Renal cortical epithelial cell (primary cell): ENCODE measurements at regions not wholly inside any gene's neighbourhood (a gene's known extent, or its start where the extent isn't known, plus 50 kb on each side); places are given as distances from the start of the nearest gene placed in this dataset.

Source experiments
- DNase-seq: peaks from one replicate; pipeline ENCODE4 v3.0.0-alpha.2; 2011; ENCODE audit warnings: low read depth

- DNase-seq, result peak; percentile 51
Observed at GRCh38 chr4:96175871-96176270, 336.0 kb downstream of the PDHA2 start.

- no peak for DNase-seq
Observed at GRCh38 chr4:96183611-96184010, 343.7 kb downstream of the PDHA2 start.

GRCh38 chr4:96186593-96186992 lies 346.7 kb downstream of the PDHA2 start:
- DNase-seq, result no peak

GRCh38 chr4:96189761-96190160 lies 349.9 kb downstream of the PDHA2 start:
- DNase-seq, result no peak

- DNase-seq, result peak; percentile 64
Observed at GRCh38 chr4:96193061-96193460, 353.2 kb downstream of the PDHA2 start.

- DNase-seq, result peak; percentile 63
Observed at GRCh38 chr4:96194993-96195392, 355.1 kb downstream of the PDHA2 start.

GRCh38 chr4:96205143-96205936 lies 365.4 kb downstream of the PDHA2 start:
- DNase-seq, result no peak

GRCh38 chr4:96227515-96227914 lies 387.6 kb downstream of the PDHA2 start:
- DNase-seq, result no peak

GRCh38 chr4:96228463-96228862 lies 388.6 kb downstream of the PDHA2 start:
- peak; percentile 1 for DNase-seq

- DNase-seq, result no peak
Observed at GRCh38 chr4:96240041-96240440, 400.1 kb downstream of the PDHA2 start.

GRCh38 chr4:96241819-96242218 lies 401.9 kb downstream of the PDHA2 start:
- DNase-seq, result no peak

- no peak for DNase-seq
Observed at GRCh38 chr4:96247096-96247495, 407.2 kb downstream of the PDHA2 start.

- no peak for DNase-seq
Observed at GRCh38 chr4:96248225-96248624, 408.3 kb downstream of the PDHA2 start.

- no peak for DNase-seq
Observed at GRCh38 chr4:96260064-96260682, 420.3 kb downstream of the PDHA2 start.

GRCh38 chr4:96262057-96262456 lies 422.2 kb downstream of the PDHA2 start:
- no peak for DNase-seq

GRCh38 chr4:96263291-96263690 lies 423.4 kb downstream of the PDHA2 start:
- no peak for DNase-seq

- DNase-seq, result no peak
Observed at GRCh38 chr4:96264941-96265463, 425.1 kb downstream of the PDHA2 start.

GRCh38 chr4:96293806-96294205 lies 453.9 kb downstream of the PDHA2 start:
- no peak for DNase-seq

- no peak for DNase-seq
Observed at GRCh38 chr4:96295143-96295741, 455.3 kb downstream of the PDHA2 start.

GRCh38 chr4:96301715-96302114 lies 461.8 kb downstream of the PDHA2 start:
- no peak for DNase-seq

GRCh38 chr4:96305030-96305429 lies 465.1 kb downstream of the PDHA2 start:
- DNase-seq, result no peak

GRCh38 chr4:96312046-96312685 lies 472.3 kb downstream of the PDHA2 start:
- no peak for DNase-seq
